ENCODE measurements at regions not wholly inside any gene's neighbourhood (a gene's known extent, or its start where the extent isn't known, plus 50 kb on each side); places are given as distances from the start of the nearest gene placed in this dataset.

DNA sequence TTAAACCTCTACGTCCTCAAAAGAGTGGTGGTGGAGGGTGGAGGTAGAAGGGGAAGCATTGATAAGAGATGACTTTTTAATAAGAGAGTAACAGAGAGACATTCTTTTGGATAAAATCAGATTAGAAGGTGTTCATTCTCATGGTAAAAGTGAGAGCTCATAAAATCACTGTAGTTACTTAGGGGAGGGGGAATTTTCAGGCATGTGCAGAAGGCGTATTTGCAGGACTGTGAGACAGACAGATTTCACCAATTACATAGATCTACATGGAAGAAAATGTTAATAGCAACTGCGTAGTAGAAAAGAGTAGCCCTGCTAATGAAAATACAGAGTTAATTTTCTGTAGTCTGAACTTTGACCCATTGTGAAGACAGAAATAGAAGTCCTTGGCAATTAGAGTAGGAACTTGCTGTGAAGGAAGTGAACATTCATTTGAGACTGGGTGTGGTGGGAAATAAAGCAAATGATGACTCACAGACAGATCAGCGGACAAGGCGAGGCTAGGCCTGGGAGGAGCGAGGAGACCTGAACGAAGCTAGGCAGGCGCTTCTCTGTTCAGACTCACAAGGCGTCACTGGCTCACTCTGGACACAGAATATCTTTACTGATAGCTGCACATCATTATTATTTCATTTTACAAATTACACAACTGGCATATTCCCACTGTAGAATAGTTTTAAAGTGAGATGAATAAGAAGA lies 57.2 kb upstream of the FAM9C start:
- no peak overlapping the region for H3K4me3 ChIP-seq (ENCODE audit: control insufficient read depth, low read depth, low read length)
- DNase-seq (ENCODE audit: low read depth), result peak; percentile 96
- TF ChIP-seq, protein P1, sequence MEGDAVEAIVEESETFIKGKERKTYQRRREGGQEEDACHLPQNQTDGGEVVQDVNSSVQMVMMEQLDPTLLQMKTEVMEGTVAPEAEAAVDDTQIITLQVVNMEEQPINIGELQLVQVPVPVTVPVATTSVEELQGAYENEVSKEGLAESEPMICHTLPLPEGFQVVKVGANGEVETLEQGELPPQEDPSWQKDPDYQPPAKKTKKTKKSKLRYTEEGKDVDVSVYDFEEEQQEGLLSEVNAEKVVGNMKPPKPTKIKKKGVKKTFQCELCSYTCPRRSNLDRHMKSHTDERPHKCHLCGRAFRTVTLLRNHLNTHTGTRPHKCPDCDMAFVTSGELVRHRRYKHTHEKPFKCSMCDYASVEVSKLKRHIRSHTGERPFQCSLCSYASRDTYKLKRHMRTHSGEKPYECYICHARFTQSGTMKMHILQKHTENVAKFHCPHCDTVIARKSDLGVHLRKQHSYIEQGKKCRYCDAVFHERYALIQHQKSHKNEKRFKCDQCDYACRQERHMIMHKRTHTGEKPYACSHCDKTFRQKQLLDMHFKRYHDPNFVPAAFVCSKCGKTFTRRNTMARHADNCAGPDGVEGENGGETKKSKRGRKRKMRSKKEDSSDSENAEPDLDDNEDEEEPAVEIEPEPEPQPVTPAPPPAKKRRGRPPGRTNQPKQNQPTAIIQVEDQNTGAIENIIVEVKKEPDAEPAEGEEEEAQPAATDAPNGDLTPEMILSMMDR (conservative IDR thresholded peaks at IDR 0.05; ENCODE audit: control insufficient read depth, insufficient read depth, low read depth, low read length), result no peak

DNA sequence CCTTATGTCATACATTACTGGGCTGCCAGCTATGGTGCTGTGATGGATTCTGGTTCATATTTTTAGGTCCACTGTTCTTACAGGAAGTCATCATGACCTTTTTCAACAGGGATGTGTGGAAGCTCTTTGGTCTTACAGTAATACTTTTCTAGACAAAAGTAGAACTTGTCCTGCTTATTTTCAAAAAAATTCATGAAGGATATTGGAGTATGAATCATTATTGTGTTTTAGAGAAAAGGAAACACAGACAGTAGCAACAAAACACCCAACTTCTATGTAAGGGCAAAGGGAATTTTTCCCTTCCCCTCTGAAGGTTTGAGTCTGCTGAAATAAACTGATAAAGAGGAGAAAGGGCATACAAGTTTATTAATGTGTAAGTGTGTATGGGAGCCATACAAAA lies 54.7 kb upstream of the FAM9C start:
- no peak for DNase-seq (ENCODE audit: low read depth)
- TF ChIP-seq, protein P1 (conservative IDR thresholded peaks at IDR 0.05; ENCODE audit: control insufficient read depth, insufficient read depth, low read depth, low read length), result no peak

DNA sequence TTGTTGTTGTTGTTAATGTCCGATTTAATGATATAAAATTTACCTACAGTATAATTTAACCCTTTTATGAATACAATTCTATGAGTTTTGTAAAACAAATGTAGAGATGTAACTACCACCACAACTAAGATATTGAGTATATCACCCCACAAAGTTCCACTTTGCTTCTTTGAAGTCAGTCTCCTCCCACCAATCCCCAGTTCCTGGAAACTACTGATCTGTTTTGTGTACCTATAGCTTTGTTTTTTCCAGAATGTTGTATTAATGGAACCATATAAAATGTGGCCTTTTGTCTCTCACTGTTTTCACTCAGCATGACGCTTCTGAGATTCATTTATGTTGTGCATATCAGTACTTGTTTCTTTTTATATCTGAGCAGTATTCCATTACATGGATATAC lies 52.3 kb upstream of the FAM9C start:
- DNase-seq (ENCODE audit: low read depth), result no peak
- H3K4me3 ChIP-seq (ENCODE audit: control insufficient read depth, low read depth, low read length), result no peak overlapping the region
- TF ChIP-seq, protein P1 (conservative IDR thresholded peaks at IDR 0.05; ENCODE audit: control insufficient read depth, insufficient read depth, low read depth, low read length), result no peak

More for the DNA sequence above, 54.7 kb upstream of the FAM9C start:
- H3K4me3 ChIP-seq (ENCODE audit: control insufficient read depth, low read depth, low read length), result no peak overlapping the region

DNA sequence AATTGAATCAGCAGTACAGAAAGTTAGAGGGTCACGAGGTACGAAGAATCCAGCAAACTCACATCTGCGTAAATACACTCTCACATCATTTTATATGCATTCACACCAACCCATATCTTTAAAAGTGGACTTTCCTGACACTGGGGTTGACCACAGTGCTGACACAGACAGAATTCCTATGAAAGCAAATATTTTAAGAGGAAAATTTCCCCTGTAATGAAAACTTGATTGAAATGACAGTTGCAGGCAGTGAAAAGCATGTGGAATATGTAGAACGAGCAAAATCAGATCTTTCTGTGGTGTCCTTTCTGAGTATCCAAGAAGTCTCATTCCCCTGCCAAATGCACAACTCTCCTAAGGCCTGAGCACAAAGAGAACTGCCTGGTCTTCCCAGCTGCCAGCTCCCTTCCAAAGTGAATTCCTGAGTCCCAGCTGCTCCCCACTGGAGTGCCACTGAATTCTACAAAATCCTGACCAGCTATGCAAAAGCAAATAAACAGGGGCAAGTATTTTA lies 50.5 kb upstream of the FAM9C start:
- TF ChIP-seq, protein P1 (conservative IDR thresholded peaks at IDR 0.05; ENCODE audit: control insufficient read depth, insufficient read depth, low read depth, low read length), result no peak
- no peak overlapping the region for H3K4me3 ChIP-seq (ENCODE audit: control insufficient read depth, low read depth, low read length)
- DNase-seq (ENCODE audit: low read depth), result no peak

DNA sequence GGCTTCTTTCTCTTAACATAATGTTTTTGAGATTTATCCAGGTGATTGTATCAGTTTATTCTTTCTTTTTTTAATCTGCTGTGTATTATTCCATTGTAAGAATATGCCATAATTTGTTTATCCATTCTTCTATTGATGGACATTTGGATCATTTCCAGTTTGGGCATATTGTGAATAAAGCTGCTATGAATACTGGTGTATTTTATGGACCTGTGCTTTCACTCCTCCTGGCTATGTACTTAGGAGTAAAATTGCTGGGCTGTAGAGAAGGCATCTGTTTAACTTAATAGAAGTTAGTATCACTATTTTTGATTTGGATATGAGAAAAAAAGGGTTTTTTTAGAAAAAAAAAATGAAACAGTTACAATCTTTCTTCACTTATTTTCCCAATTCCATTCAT lies 50.0 kb upstream of the FAM9C start:
- no peak for DNase-seq (ENCODE audit: low read depth)
- no peak overlapping the region for H3K4me3 ChIP-seq (ENCODE audit: control insufficient read depth, low read depth, low read length)
- TF ChIP-seq, protein P1 (conservative IDR thresholded peaks at IDR 0.05; ENCODE audit: control insufficient read depth, insufficient read depth, low read depth, low read length), result no peak

Data from fibroblast of mammary gland (primary cell).